PC-9 (cell line): ENCODE measurements at regions not wholly inside any gene's neighbourhood (a gene's known extent, or its start where the extent isn't known, plus 50 kb on each side); places are given as distances from the start of the nearest gene placed in this dataset.

ENCODE experiments used
- BruUV-seq: library from RNA; stranded (reverse); fragments of 400-500 nt; replicated peaks from 2 replicates; lab custom pipeline; 2021; lab: Mats Ljungman, UMichigan
- CTCF ChIA-PET: fragments of 300-600 bp; sonication (Branson Sonifier 250); formaldehyde crosslinking; loops from one replicate; lab custom pipeline; 2022; ENCODE audit warnings: antibody characterized with exemption; lab: Charles Lee
- POLR2A ChIA-PET: fragments of 300-600 bp; sonication (Branson Sonifier 250); formaldehyde crosslinking; loops from one replicate; lab custom pipeline; 2022; ENCODE audit warnings: antibody characterized with exemption; ENCODE audit not compliant: unreplicated experiment; lab: Charles Lee
- DNase-seq, 2 experiments: peaks; one replicate each; pipeline versions ENCODE4 v3.0.0 to v3.0.0-alpha.2; 2015 to 2022; ENCODE audit warnings: mixed read lengths in 1 of 2
- H2AFZ ChIP-seq: fragments of 200-600 bp; sonication (generic); 2 replicates; pipeline ENCODE4 v1.8.1; 2017; ENCODE audit warnings: antibody characterized with exemption
- H3F3A ChIP-seq: fragments of 200-600 bp; sonication (generic); 2 replicates; pipeline ENCODE4 v1.8.1; 2017; ENCODE audit warnings: antibody characterized with exemption, mild to moderate bottlenecking, low read depth; ENCODE audit not compliant: insufficient read depth
- H3K27ac ChIP-seq: fragments of 200-600 bp; sonication (generic); 2 replicates; pipeline ENCODE4 v1.6.1; 2016; ENCODE audit warnings: mixed run types
- H3K27me3 ChIP-seq: fragments of 200-600 bp; sonication (generic); 2 replicates; pipeline ENCODE4 v1.6.1; 2016; ENCODE audit warnings: low read depth, mixed run types; ENCODE audit not compliant: insufficient read depth
- H3K36me3 ChIP-seq: fragments of 200-600 bp; sonication (generic); 2 replicates; pipeline ENCODE4 v1.6.1; 2016; ENCODE audit warnings: low read depth, mixed run types
- H3K4me1 ChIP-seq: fragments of 200-600 bp; sonication (generic); replicated peaks from 2 replicates; pipeline ENCODE4 v1.6.1; 2016; ENCODE audit warnings: mixed run types; ENCODE audit not compliant: insufficient read depth
- H3K4me2 ChIP-seq: fragments of 200-600 bp; sonication (generic); 2 replicates; pipeline ENCODE4 v1.6.1; 2017; ENCODE audit warnings: mixed run types
- H3K4me3 ChIP-seq: fragments of 200-600 bp; sonication (generic); 2 replicates; pipeline ENCODE4 v1.6.1; 2016; ENCODE audit warnings: mixed run types
- H3K79me2 ChIP-seq: fragments of 200-600 bp; sonication (generic); 2 replicates; pipeline ENCODE4 v1.6.1; 2017; ENCODE audit warnings: low read depth, mixed run types
- H3K9me2 ChIP-seq: fragments of 200-600 bp; sonication (generic); 2 replicates; pipeline ENCODE4 v1.8.1; 2017; ENCODE audit warnings: mild to moderate bottlenecking; ENCODE audit not compliant: insufficient read depth
- H3K9me3 ChIP-seq: fragments of 200-600 bp; sonication (generic); 2 replicates; pipeline ENCODE4 v1.8.1; 2016; ENCODE audit warnings: low read depth; ENCODE audit not compliant: insufficient read depth
- H4K20me1 ChIP-seq: fragments of 200-600 bp; sonication (generic); 2 replicates; pipeline ENCODE4 v1.8.1; 2017; ENCODE audit not compliant: insufficient read depth
- EZH2 ChIP-seq: fragments of 200-600 bp; sonication (generic); IDR thresholded peaks from 2 replicates; pipeline ENCODE4 v1.8.0; 2017; ENCODE audit warnings: antibody characterized with exemption, low read depth
- intact Hi-C: fragments of 100-400 bp; cut with micrococcal nuclease; formaldehyde crosslinking; loops from one replicate; pipeline ENCODE4 v1.10.0; 2022; ENCODE audit not compliant: unreplicated experiment
- TF ChIP-seq, protein P1 (sequence below): fragments of 200-600 bp; sonication (generic); conservative IDR thresholded peaks from 2 replicates; pipeline ENCODE4 v1.6.1; 2017; ENCODE audit warnings: mixed run types, antibody characterized with exemption, mild to moderate bottlenecking, moderate library complexity

- H3K36me3 ChIP-seq = no peaks in the 10 kb centered on the region
These were observed 54.1 kb downstream of the SOCS3 start for GRCh38 chr17:78305801-78306200.

DNA sequence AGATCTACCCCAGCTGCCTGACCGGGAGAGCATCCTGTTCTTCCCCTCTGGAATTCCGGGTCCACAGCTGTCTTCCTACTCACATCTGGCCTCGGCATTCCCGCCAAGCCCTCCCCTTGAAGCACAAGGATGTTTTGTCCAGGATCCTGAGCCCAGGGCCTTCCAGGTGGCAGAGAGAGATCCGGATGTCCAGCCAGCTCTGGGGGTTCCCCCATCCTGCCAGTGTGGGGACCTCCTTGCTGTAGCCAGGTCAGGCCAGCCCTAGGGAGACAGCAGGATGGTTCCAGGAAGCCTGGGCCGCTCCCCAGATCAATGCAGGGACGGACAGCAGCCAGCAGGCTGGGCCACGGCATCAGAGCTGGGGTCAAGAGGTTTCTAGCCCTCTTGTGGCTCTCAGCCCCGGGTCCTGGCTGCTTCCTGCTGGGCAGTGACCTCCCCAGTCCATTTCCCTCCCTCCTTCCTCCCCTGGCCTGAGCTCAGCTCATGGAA lies 55.3 kb downstream of the SOCS3 start:
- no peaks in the 10 kb centered on the region for H3K9me2 ChIP-seq
- H2AFZ ChIP-seq = no peak overlapping the region
- H4K20me1 ChIP-seq = no peaks in the 10 kb centered on the region
- peaks cover 26% of the 10 kb centered on the region for H3K4me1 ChIP-seq
- no TSS peak for BruUV-seq
- H3K79me2 ChIP-seq = no peaks in the 10 kb centered on the region
- intact Hi-C loops = no loop called here
- CTCF ChIA-PET = no interaction called here
- POLR2A ChIA-PET = no interaction called here
- H3K27me3 ChIP-seq = no peaks in the 10 kb centered on the region
- peaks cover 21% of the 10 kb centered on the region; the same call in 1 of the 2 replicates for H3F3A ChIP-seq
- H3K9me3 ChIP-seq = no peaks in the 10 kb centered on the region
- no peak overlapping the region for H3K27ac ChIP-seq
- H3K4me2 ChIP-seq = no peak overlapping the region
- no peak for TF ChIP-seq EZH2
- TF ChIP-seq, protein P1, sequence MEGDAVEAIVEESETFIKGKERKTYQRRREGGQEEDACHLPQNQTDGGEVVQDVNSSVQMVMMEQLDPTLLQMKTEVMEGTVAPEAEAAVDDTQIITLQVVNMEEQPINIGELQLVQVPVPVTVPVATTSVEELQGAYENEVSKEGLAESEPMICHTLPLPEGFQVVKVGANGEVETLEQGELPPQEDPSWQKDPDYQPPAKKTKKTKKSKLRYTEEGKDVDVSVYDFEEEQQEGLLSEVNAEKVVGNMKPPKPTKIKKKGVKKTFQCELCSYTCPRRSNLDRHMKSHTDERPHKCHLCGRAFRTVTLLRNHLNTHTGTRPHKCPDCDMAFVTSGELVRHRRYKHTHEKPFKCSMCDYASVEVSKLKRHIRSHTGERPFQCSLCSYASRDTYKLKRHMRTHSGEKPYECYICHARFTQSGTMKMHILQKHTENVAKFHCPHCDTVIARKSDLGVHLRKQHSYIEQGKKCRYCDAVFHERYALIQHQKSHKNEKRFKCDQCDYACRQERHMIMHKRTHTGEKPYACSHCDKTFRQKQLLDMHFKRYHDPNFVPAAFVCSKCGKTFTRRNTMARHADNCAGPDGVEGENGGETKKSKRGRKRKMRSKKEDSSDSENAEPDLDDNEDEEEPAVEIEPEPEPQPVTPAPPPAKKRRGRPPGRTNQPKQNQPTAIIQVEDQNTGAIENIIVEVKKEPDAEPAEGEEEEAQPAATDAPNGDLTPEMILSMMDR = no peak
- H3K36me3 ChIP-seq = no peaks in the 10 kb centered on the region
- no peak for DNase-seq
- no peak overlapping the region for H3K4me3 ChIP-seq

More at GRCh38 chr17:78305801-78306200, 54.1 kb downstream of the SOCS3 start:
- intact Hi-C loops = no loop called here
- no peaks in the 10 kb centered on the region for H3K9me2 ChIP-seq
- TF ChIP-seq EZH2 = no peak
- TF ChIP-seq, protein P1 = no peak
- H3K4me2 ChIP-seq = no peak overlapping the region
- H3K79me2 ChIP-seq = no peaks in the 10 kb centered on the region
- no TSS peak for BruUV-seq
- peaks cover 21% of the 10 kb centered on the region; the same call in 1 of the 2 replicates for H3F3A ChIP-seq
- H3K27me3 ChIP-seq = no peaks in the 10 kb centered on the region
- ChIA-PET CTCF (no interaction called here), POLR2A (no interaction called here)
- DNase-seq = no peak
- no peaks in the 10 kb centered on the region for H3K9me3 ChIP-seq
- no peak overlapping the region for H3K27ac ChIP-seq
- H2AFZ ChIP-seq = no peak overlapping the region
- no peaks in the 10 kb centered on the region for H4K20me1 ChIP-seq
- peaks cover 23% of the 10 kb centered on the region for H3K4me1 ChIP-seq
- H3K4me3 ChIP-seq = no peak overlapping the region

DNA sequence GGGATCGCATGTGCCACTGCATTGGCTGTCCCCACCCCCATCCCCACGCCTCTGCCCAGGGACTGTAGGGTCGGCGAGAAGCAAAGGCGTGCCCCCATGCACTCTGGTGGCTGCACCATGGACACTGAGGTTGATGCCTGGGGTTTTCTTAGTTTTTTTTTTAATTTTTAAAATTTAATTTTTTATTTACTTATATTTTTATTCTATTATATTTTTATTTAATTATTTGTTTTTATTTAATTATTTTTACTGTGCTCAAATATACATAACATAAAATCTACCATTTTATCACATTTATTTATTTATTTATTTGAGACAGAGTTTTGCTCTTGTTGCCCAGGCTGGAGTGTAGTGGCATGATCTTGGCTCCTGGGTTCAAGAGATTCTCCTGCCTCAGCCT lies 57.4 kb downstream of the SOCS3 start:
- intact Hi-C loops = no loop called here
- Histone ChIP-seq H3F3A (peaks cover 6% of the 10 kb centered on the region; the same call in 1 of the 2 replicates), H3K27ac (no peak overlapping the region), H3K4me1 (peaks cover 11% of the 10 kb centered on the region), H3K9me3 (no peaks in the 10 kb centered on the region), H3K79me2 (no peaks in the 10 kb centered on the region), H3K9me2 (no peaks in the 10 kb centered on the region), H2AFZ (no peak overlapping the region), H3K27me3 (no peaks in the 10 kb centered on the region), H3K36me3 (no peaks in the 10 kb centered on the region), H3K4me2 (no peak overlapping the region), H4K20me1 (no peaks in the 10 kb centered on the region), H3K4me3 (no peak overlapping the region)
- no peak for DNase-seq
- TF ChIP-seq, protein P1 = no peak
- TF ChIP-seq EZH2 = no peak
- BruUV-seq = no TSS peak
- ChIA-PET POLR2A (no interaction called here), CTCF (no interaction called here)
